HEK293T (cell line): ENCODE measurements at regions not wholly inside any gene's neighbourhood (a gene's known extent, or its start where the extent isn't known, plus 50 kb on each side); places are given as distances from the start of the nearest gene placed in this dataset.

Experiments used
- ARNT ChIP-seq: fragments of 450-650 bp; IDR thresholded peaks from 2 replicates; pipeline ENCODE4 v1.6.1; 2017; ENCODE audit warnings: mild to moderate bottlenecking
- BHLHE40 ChIP-seq: fragments of 450-650 bp; IDR thresholded peaks from 2 replicates; pipeline ENCODE4 v1.6.1; 2016; ENCODE audit warnings: mild to moderate bottlenecking, moderate library complexity, borderline replicate concordance
- CTBP1 ChIP-seq: fragments of 450-650 bp; IDR thresholded peaks from 2 replicates; pipeline ENCODE4 v1.6.1; 2016; ENCODE audit warnings: borderline replicate concordance
- ELF4 ChIP-seq: fragments of 450-650 bp; IDR thresholded peaks from 2 replicates; pipeline ENCODE4 v1.6.1; 2017; ENCODE audit warnings: antibody characterized with exemption
- FOXK2 ChIP-seq: fragments of 450-650 bp; IDR thresholded peaks from 2 replicates; pipeline ENCODE4 v1.6.1; 2016; ENCODE audit warnings: mild to moderate bottlenecking
- FOXM1 ChIP-seq: fragments of 450-650 bp; IDR thresholded peaks from 2 replicates; pipeline ENCODE4 v1.6.1; 2017; ENCODE audit warnings: mild to moderate bottlenecking, borderline replicate concordance
- L3MBTL2 ChIP-seq: fragments of 450-650 bp; conservative IDR thresholded peaks from 2 replicates; pipeline ENCODE4 v1.6.1; 2016; ENCODE audit warnings: mild to moderate bottlenecking
- PKNOX1 ChIP-seq: fragments of 450-650 bp; IDR thresholded peaks from 2 replicates; pipeline ENCODE4 v1.6.1; 2016
- SP1 ChIP-seq: fragments of 450-650 bp; IDR thresholded peaks from 2 replicates; pipeline ENCODE4 v1.6.1; 2017
- TARDBP ChIP-seq: fragments of 450-650 bp; IDR thresholded peaks from 2 replicates; pipeline ENCODE4 v1.6.1; 2016

DNA sequence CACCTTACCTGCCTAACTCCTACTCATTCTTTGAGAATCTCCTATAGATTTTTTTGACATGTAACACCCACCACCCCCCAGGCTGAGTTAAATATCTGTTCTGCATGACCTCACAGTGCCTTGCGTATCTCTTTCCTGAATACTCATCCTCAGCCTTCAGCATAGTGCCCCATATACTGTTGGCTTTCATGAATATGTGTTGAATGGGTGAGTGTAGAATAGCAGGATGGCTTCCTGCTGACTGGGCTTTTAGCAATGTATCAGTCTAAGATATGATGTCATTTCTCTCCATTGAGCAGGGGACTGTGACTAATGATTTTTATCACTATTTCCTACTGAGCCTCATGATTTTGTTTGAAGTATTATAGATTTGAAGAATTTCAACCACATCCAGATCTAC lies 361.6 kb upstream of the MARCKS start:
- TF ChIP-seq SP1 (no peak), TARDBP (no peak), BHLHE40 (no peak), FOXM1 (no peak), ARNT (no peak), PKNOX1 (no peak), ELF4 (no peak), L3MBTL2 (no peak), FOXK2 (no peak), CTBP1 (no peak)
